H9 (cell line): ENCODE measurements at regions not wholly inside any gene's neighbourhood (a gene's known extent, or its start where the extent isn't known, plus 50 kb on each side); places are given as distances from the start of the nearest gene placed in this dataset.

Experiments used
- DNase-seq: peaks from one replicate; pipeline ENCODE4 v3.0.0-alpha.2; 2017
- H2AFZ ChIP-seq: one replicate; pipeline ENCODE4 v1.6.1; 2013; ENCODE audit warnings: mild to moderate bottlenecking, low read length, control low read depth, moderate library complexity
- H2AK5ac ChIP-seq: 2 replicates; pipeline ENCODE4 v1.6.1; 2013; ENCODE audit warnings: low read length, control low read depth, mixed read lengths; ENCODE audit not compliant: insufficient read length
- H2BK120ac ChIP-seq: one replicate; pipeline ENCODE4 v1.6.1; 2013; ENCODE audit warnings: low read depth, mild to moderate bottlenecking, low read length, control low read depth, inconsistent platforms; ENCODE audit not compliant: poor library complexity, severe bottlenecking
- H2BK12ac ChIP-seq: 2 replicates; pipeline ENCODE4 v1.6.1; 2013; ENCODE audit warnings: low read length, control low read depth, mixed read lengths, low read depth; ENCODE audit not compliant: insufficient read length
- H2BK15ac ChIP-seq: 2 replicates; pipeline ENCODE4 v1.6.1; 2013; ENCODE audit warnings: low read depth, low read length, control low read depth
- H2BK20ac ChIP-seq: one replicate; pipeline ENCODE4 v1.6.1; 2013; ENCODE audit warnings: low read depth, mild to moderate bottlenecking, low read length, control low read depth, inconsistent platforms; ENCODE audit not compliant: poor library complexity, severe bottlenecking
- H2BK5ac ChIP-seq: 2 replicates; pipeline ENCODE4 v1.6.1; 2013; ENCODE audit warnings: low read length, control low read depth, mixed read lengths; ENCODE audit not compliant: insufficient read length
- H3K14ac ChIP-seq: 2 replicates; pipeline ENCODE4 v1.6.1; 2013; ENCODE audit warnings: low read length, control low read depth; ENCODE audit not compliant: insufficient read depth
- H3K18ac ChIP-seq: 2 replicates; pipeline ENCODE4 v1.6.1; 2013; ENCODE audit warnings: low read depth, mild to moderate bottlenecking, mixed read lengths, low read length, control low read depth; ENCODE audit not compliant: insufficient read length
- H3K23ac ChIP-seq: 2 replicates; pipeline ENCODE4 v1.6.1; 2013; ENCODE audit warnings: low read length, control low read depth, mixed read lengths, low read depth; ENCODE audit not compliant: insufficient read length
- H3K23me2 ChIP-seq: 2 replicates; pipeline ENCODE4 v1.6.1; 2013; ENCODE audit warnings: low read depth, mild to moderate bottlenecking, mixed read lengths, low read length, control low read depth; ENCODE audit not compliant: insufficient read length, poor library complexity, severe bottlenecking
- H3K27ac ChIP-seq: 2 replicates; pipeline ENCODE4 v1.5.1; 2013; ENCODE audit warnings: low read length, control low read depth, mixed read lengths, low read depth; ENCODE audit not compliant: insufficient read length
- H3K27me3 ChIP-seq: 2 replicates; pipeline ENCODE4 v1.6.1; 2013; ENCODE audit warnings: low read length, control low read depth, inconsistent platforms; ENCODE audit not compliant: insufficient read depth
- H3K4ac ChIP-seq: 2 replicates; pipeline ENCODE4 v1.6.1; 2013; ENCODE audit warnings: low read depth, mild to moderate bottlenecking, control low read depth, inconsistent platforms, low read length, moderate library complexity
- H3K4me1 ChIP-seq: 2 replicates; pipeline ENCODE4 v1.6.1; 2013; ENCODE audit warnings: low read length, control low read depth, inconsistent platforms; ENCODE audit not compliant: insufficient read depth
- H3K4me2 ChIP-seq: 2 replicates; pipeline ENCODE4 v1.6.1; 2013; ENCODE audit warnings: low read length, control low read depth, mixed read lengths; ENCODE audit not compliant: insufficient read length, insufficient read depth
- H3K56ac ChIP-seq: 2 replicates; pipeline ENCODE4 v1.6.1; 2013; ENCODE audit warnings: low read depth, mild to moderate bottlenecking, mixed read lengths, low read length, control low read depth; ENCODE audit not compliant: insufficient read length
- H3K79me1 ChIP-seq: 2 replicates; pipeline ENCODE4 v1.6.1; 2013; ENCODE audit warnings: low read depth, mild to moderate bottlenecking, moderate library complexity, low read length, control low read depth, inconsistent platforms; ENCODE audit not compliant: insufficient read depth, poor library complexity, severe bottlenecking
- H3K79me2 ChIP-seq: 2 replicates; pipeline ENCODE4 v1.6.1; 2013; ENCODE audit warnings: low read length, control low read depth, inconsistent platforms; ENCODE audit not compliant: insufficient read depth
- H3K9ac ChIP-seq: 2 replicates; pipeline ENCODE4 v1.6.1; 2013; ENCODE audit warnings: low read length, control low read depth, mixed read lengths; ENCODE audit not compliant: insufficient read length; ENCODE audit errors: extremely low read depth
- H3K9me3 ChIP-seq: one replicate; pipeline ENCODE4 v1.6.1; 2013; ENCODE audit warnings: low read depth, low read length, inconsistent platforms; ENCODE audit not compliant: control insufficient read depth
- H3T11ph ChIP-seq: one replicate; pipeline ENCODE4 v1.6.1; 2013; ENCODE audit warnings: mild to moderate bottlenecking, low read length, control low read depth, inconsistent platforms
- H4K20me1 ChIP-seq: one replicate; pipeline ENCODE4 v1.6.1; 2013; ENCODE audit not compliant: control insufficient read depth, insufficient read length, insufficient read depth
- H4K5ac ChIP-seq: 2 replicates; pipeline ENCODE4 v1.6.1; 2013; ENCODE audit warnings: low read depth, mild to moderate bottlenecking, mixed read lengths, low read length, control low read depth; ENCODE audit not compliant: insufficient read length
- H4K8ac ChIP-seq: replicated peaks from 2 replicates; pipeline ENCODE4 v1.6.1; 2013; ENCODE audit warnings: low read length, control low read depth, mixed read lengths, low read depth; ENCODE audit not compliant: insufficient read length
- H4K91ac ChIP-seq: 2 replicates; pipeline ENCODE4 v1.6.1; 2013; ENCODE audit warnings: low read depth, mild to moderate bottlenecking, moderate library complexity, mixed read lengths, low read length, control low read depth; ENCODE audit not compliant: insufficient read length
- H3K27ac Mint-ChIP-seq, 3 experiments: 2 replicates in 2 of 3; 3 replicates in 1 of 3; pipeline ENCODE4 v1.8.0; 2020 to 2021; ENCODE audit warnings: mixed read lengths in 3 of 3, mild to moderate bottlenecking in 1 of 3, moderate library complexity in 1 of 3
- H3K27me3 Mint-ChIP-seq: 2 replicates; pipeline ENCODE4 v1.8.0; 2021; ENCODE audit warnings: low read depth, mild to moderate bottlenecking, moderate library complexity, mixed read lengths
- H3K36me3 Mint-ChIP-seq, 3 experiments: 2 replicates in 2 of 3; 3 replicates in 1 of 3; pipeline ENCODE4 v1.8.0; 2020 to 2021; ENCODE audit warnings: low read depth in 3 of 3, mixed read lengths in 3 of 3; ENCODE audit not compliant: insufficient read depth in 1 of 3
- H3K4me1 Mint-ChIP-seq, 2 experiments: 2 replicates each; pipeline ENCODE4 v1.8.0; 2020; ENCODE audit warnings: mixed read lengths in 2 of 2
- H3K4me3 Mint-ChIP-seq, 2 experiments: 2 replicates in 1 of 2; 3 replicates in 1 of 2; pipeline ENCODE4 v1.8.0; 2020 to 2021; ENCODE audit warnings: mild to moderate bottlenecking in 2 of 2, mixed read lengths in 2 of 2, moderate library complexity in 1 of 2
- H3K9me3 Mint-ChIP-seq, 2 experiments: 2 replicates in 1 of 2; 3 replicates in 1 of 2; pipeline ENCODE4 v1.8.0; 2020; ENCODE audit warnings: mild to moderate bottlenecking in 2 of 2, mixed read lengths in 2 of 2, moderate library complexity in 1 of 2
- WGBS: extraction: QIAGEN DNeasy Blood & Tissue Kit; methylation state at CpG from one replicate; pipeline ENCODE4 v1.1.7; 2013; ENCODE audit warnings: missing lambda C conversion rate, low lambda C conversion rate, mixed read lengths; ENCODE audit not compliant: insufficient read length; ENCODE audit errors: extremely low coverage; 5-methylcytosine and 5-hydroxymethylcytosine counted together
- TF ChIP-seq, protein P1 (sequence below): fragments of 200-600 bp; sonication (generic); conservative IDR thresholded peaks from 3 replicates; pipeline ENCODE4 v1.8.0; 2021; ENCODE audit warnings: antibody characterized with exemption, mild to moderate bottlenecking

DNA sequence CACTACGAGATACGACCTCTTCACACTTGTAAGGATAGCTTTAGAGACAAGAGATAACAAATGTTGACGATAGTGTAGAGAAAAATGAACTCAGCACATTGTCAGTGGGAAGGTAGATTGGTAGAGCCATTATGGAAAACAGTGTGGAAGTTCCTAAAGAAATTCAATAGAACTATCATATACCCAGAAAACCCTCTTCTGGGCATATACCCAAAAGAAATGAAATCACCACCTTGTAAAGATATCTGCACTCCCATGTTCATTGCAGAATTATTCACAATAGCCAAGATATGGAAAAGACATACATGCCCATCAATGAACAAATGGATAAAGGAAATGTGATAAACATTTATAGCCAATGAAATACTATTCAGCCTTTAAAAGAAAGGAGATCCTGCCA lies 499.8 kb upstream of the TBX3 start:
- H3K4me2 ChIP-seq, result no peak overlapping the region

More for the DNA sequence above, 499.8 kb upstream of the TBX3 start:
- H2BK120ac ChIP-seq, result no peak overlapping the region
- Mint-ChIP-seq H3K4me1 (peaks cover 0 to 3% of the 10 kb centered on the region in 2 experiments; a peak in 1 of 4 replicates), H3K36me3 (peaks cover 0 to 9% (median 1%) of the 10 kb centered on the region in 3 experiments; a peak in 2 of 7 replicates), H3K27me3 (peaks cover 4% of the 10 kb centered on the region; the same call in 1 of the 2 replicates), H3K4me3 (no peak overlapping the region), H3K9me3 (peaks cover 12 to 13% of the 10 kb centered on the region in 2 experiments), H3K27ac (no peak overlapping the region)
- DNase-seq, result no peak
- no peaks in the 10 kb centered on the region for H3K79me1 ChIP-seq
- no peak overlapping the region for H3K4ac ChIP-seq
- no CpG with 5 or more reads among the region's 3 CpGs for WGBS
- TF ChIP-seq, protein P1, sequence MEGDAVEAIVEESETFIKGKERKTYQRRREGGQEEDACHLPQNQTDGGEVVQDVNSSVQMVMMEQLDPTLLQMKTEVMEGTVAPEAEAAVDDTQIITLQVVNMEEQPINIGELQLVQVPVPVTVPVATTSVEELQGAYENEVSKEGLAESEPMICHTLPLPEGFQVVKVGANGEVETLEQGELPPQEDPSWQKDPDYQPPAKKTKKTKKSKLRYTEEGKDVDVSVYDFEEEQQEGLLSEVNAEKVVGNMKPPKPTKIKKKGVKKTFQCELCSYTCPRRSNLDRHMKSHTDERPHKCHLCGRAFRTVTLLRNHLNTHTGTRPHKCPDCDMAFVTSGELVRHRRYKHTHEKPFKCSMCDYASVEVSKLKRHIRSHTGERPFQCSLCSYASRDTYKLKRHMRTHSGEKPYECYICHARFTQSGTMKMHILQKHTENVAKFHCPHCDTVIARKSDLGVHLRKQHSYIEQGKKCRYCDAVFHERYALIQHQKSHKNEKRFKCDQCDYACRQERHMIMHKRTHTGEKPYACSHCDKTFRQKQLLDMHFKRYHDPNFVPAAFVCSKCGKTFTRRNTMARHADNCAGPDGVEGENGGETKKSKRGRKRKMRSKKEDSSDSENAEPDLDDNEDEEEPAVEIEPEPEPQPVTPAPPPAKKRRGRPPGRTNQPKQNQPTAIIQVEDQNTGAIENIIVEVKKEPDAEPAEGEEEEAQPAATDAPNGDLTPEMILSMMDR, result no peak
- H3K4me1 ChIP-seq, result no peaks in the 10 kb centered on the region
- H4K8ac ChIP-seq, result no peak overlapping the region
- no peak overlapping the region for H2BK15ac ChIP-seq
- no peaks in the 10 kb centered on the region for H3K27me3 ChIP-seq
- H3K23me2 ChIP-seq, result no peaks in the 10 kb centered on the region
- no peak overlapping the region for H3K23ac ChIP-seq
- no peak overlapping the region for H2BK5ac ChIP-seq
- no peak overlapping the region for H2BK12ac ChIP-seq
- H3K18ac ChIP-seq, result no peak overlapping the region
- H3K27ac ChIP-seq, result no peak overlapping the region
- H3K14ac ChIP-seq, result no peak overlapping the region
- no peak overlapping the region for H2AFZ ChIP-seq
- no peak overlapping the region for H3K9ac ChIP-seq
- peaks cover 8% of the 10 kb centered on the region for H3K9me3 ChIP-seq
- H4K20me1 ChIP-seq, result no peaks in the 10 kb centered on the region
- H4K91ac ChIP-seq, result no peak overlapping the region
- no peak overlapping the region for H2BK20ac ChIP-seq
- H3K56ac ChIP-seq, result no peak overlapping the region
- no peak overlapping the region for H4K5ac ChIP-seq
- no peak overlapping the region for H3T11ph ChIP-seq
- H2AK5ac ChIP-seq, result no peak overlapping the region
- no peaks in the 10 kb centered on the region for H3K79me2 ChIP-seq
